Stomach smooth muscle (tissue), 2 donors: ENCODE measurements at regions not wholly inside any gene's neighbourhood (a gene's known extent, or its start where the extent isn't known, plus 50 kb on each side); places are given as distances from the start of the nearest gene placed in this dataset.
"Not testable (repeated sequence)": the region's sequence is repeated elsewhere in the genome, so short reads cannot be mapped to it uniquely, and the experiment has no call there.

Experiments used
- H3K27ac ChIP-seq: one replicate; pipeline ENCODE4 v1.7.0; 2013; ENCODE audit warnings: mild to moderate bottlenecking, low read length, inconsistent platforms
- H3K27me3 ChIP-seq, 2 donors: one replicate each; pipeline ENCODE4 v1.7.0; 2013; ENCODE audit warnings: low read length in 2 of 2; ENCODE audit not compliant: insufficient read depth in 2 of 2, control insufficient read depth in 1 of 2
- H3K36me3 ChIP-seq, 2 donors: one replicate each; pipeline ENCODE4 v1.7.0; 2013; ENCODE audit warnings: low read length in 2 of 2; ENCODE audit not compliant: control insufficient read depth in 2 of 2, insufficient read depth in 2 of 2
- H3K4me1 ChIP-seq: one replicate; pipeline ENCODE4 v1.7.0; 2013; ENCODE audit warnings: low read length; ENCODE audit not compliant: control insufficient read depth, insufficient read depth
- H3K4me3 ChIP-seq, 2 donors: one replicate each; pipeline ENCODE4 v1.7.0; 2013; ENCODE audit warnings: low read length in 2 of 2
- H3K9ac ChIP-seq, 2 donors: one replicate each; pipeline ENCODE4 v1.7.0; 2013; ENCODE audit warnings: low read length in 2 of 2, mild to moderate bottlenecking in 1 of 2
- H3K9me3 ChIP-seq, 2 donors: one replicate each; pipeline ENCODE4 v1.7.0; 2013; ENCODE audit warnings: low read length in 2 of 2; ENCODE audit not compliant: control insufficient read depth in 2 of 2
- donor health status: healthy.
- donor health status: Pancreatic carcinoma.

DNA sequence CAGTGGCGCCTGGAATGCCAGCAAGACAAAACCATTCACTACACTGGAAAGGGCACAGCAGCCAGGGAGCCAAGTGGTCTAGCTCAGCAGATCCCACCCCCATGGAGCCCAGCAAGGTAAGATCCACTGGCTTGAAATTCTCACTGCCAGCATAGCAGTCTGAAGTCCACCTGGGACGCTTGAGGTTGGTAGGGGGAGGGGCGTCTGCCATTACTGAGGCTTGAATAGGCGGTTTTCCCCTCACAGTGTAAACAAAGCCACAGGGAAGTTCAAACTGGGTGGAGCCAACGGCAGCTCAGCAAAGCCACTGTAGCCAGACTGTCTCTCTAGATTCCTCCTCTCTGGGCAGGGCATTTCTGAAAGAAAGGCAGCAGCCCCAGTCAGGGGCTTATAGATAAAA, 133.0 kb upstream of the DDX53 start:
- H3K36me3 ChIP-seq, H3K4me3 ChIP-seq, H3K9me3 ChIP-seq, H3K4me1 ChIP-seq, H3K27ac ChIP-seq, H3K27me3 ChIP-seq, H3K9ac ChIP-seq: not testable (repeated sequence)

GRCh38 chrX:22882543-22882942, 117.2 kb upstream of the DDX53 start:
- Histone ChIP-seq H3K4me3 (no peak overlapping the region), H3K27me3 (no peaks in the 10 kb centered on the region), H3K27ac (no peak overlapping the region), H3K9ac (no peak overlapping the region), H3K9me3 (no peaks in the 10 kb centered on the region), H3K4me1 (no peaks in the 10 kb centered on the region), H3K36me3 (no peaks in the 10 kb centered on the region)

GRCh38 chrX:22889819-22890218, 109.9 kb upstream of the DDX53 start:
- H3K36me3 ChIP-seq = no peaks in the 10 kb centered on the region
- H3K4me1 ChIP-seq = no peaks in the 10 kb centered on the region
- H3K27ac ChIP-seq = no peak overlapping the region
- no peak overlapping the region for H3K4me3 ChIP-seq
- H3K9ac ChIP-seq = no peak overlapping the region
- H3K27me3 ChIP-seq = no peaks in the 10 kb centered on the region
- no peaks in the 10 kb centered on the region for H3K9me3 ChIP-seq

DNA sequence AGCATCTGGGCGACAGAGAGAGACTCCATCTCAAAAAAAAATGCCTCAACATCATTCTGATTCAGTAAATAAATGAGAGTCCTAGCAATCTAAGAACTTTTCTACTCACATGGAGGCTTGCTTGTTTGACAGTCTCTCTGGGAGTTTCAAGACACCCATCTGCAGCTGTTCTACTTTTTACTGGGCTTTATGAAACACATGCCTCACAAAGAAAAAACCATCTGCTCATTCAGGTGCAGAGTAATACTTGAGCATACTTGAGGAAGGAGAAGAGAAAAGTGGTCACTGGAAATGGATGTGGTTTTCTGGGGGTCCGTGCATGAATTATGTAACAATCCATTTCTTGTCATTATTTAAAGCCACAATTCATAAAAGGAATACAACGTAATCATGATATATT, 87.1 kb upstream of the DDX53 start:
- Histone ChIP-seq H3K27me3 (no peaks in the 10 kb centered on the region), H3K4me1 (no peaks in the 10 kb centered on the region), H3K27ac (no peak overlapping the region), H3K9me3 (no peaks in the 10 kb centered on the region), H3K4me3 (no peak overlapping the region), H3K36me3 (no peaks in the 10 kb centered on the region), H3K9ac (no peak overlapping the region)

DNA sequence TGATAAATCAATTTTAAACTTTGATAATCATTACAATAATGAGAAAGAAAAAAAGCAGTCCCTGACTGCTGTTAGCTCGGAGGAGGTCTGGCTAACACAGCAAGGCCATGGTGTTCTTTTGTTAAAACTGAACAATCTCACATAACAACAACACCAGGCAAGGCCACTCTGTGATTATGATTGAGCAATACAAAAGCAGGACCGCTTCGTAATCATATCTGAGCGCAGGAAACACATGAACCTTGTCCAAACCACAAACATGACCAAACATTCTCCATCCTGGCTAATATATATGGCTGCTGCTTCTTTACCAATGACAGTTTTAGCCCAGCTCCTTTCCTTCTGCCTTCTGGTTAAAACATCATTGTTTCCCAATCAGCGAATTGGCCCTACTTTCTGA, 76.8 kb upstream of the DDX53 start:
- H3K9me3 ChIP-seq = no peaks in the 10 kb centered on the region
- no peak overlapping the region for H3K9ac ChIP-seq
- no peak overlapping the region for H3K4me3 ChIP-seq
- no peak overlapping the region for H3K27ac ChIP-seq
- H3K27me3 ChIP-seq = no peaks in the 10 kb centered on the region
- no peaks in the 10 kb centered on the region for H3K36me3 ChIP-seq
- no peaks in the 10 kb centered on the region for H3K4me1 ChIP-seq

DNA sequence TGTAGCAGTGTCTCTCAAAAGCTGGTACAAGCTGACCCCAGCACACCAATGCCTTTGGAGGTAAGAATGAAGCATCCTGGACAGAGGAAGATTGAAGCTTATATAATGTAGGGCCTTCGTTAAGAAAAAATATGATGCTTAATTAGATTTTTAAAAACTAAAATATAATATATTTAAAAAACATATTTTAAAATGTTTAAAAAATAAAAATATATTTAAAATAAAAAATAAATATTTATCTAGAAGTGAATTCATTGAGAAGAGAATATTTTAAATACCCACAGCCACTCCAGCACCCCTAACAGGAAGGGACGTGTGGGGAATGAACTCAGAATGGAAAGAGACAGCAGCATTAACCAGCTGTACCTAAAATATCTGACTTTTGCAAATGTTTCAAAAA, 65.1 kb upstream of the DDX53 start:
- peaks cover 0 to 2% of the 10 kb centered on the region in 2 donors for H3K9me3 ChIP-seq
- no peak overlapping the region for H3K4me3 ChIP-seq
- no peak overlapping the region for H3K27ac ChIP-seq
- H3K4me1 ChIP-seq = no peaks in the 10 kb centered on the region
- H3K9ac ChIP-seq = no peak overlapping the region
- no peaks in the 10 kb centered on the region for H3K36me3 ChIP-seq
- H3K27me3 ChIP-seq = no peaks in the 10 kb centered on the region

GRCh38 chrX:22944945-22945344, 54.8 kb upstream of the DDX53 start:
- no peaks in the 10 kb centered on the region for H3K36me3 ChIP-seq
- H3K9ac ChIP-seq = no peak overlapping the region
- H3K4me3 ChIP-seq = no peak overlapping the region

More at GRCh38 chrX:22944945-22945344, 54.8 kb upstream of the DDX53 start:
- Histone ChIP-seq H3K27ac (no peak overlapping the region), H3K4me1 (no peaks in the 10 kb centered on the region), H3K27me3 (no peaks in the 10 kb centered on the region), H3K9me3 (no peaks in the 10 kb centered on the region)
